H1 (cell line): ENCODE measurements at regions not wholly inside any gene's neighbourhood (a gene's known extent, or its start where the extent isn't known, plus 50 kb on each side); places are given as distances from the start of the nearest gene placed in this dataset.

Experiments used
- CTCF ChIA-PET: fragments of 300-600 bp; sonication (Branson Sonifier 250); formaldehyde crosslinking; loops from one replicate; lab custom pipeline; 2021; ENCODE audit not compliant: partially characterized antibody; lab: Charles Lee
- POLR2A ChIA-PET: fragments of 300-600 bp; sonication (Branson Sonifier 250); formaldehyde crosslinking; loops from one replicate; lab custom pipeline; 2021; ENCODE audit warnings: inconsistent platforms; ENCODE audit not compliant: partially characterized antibody; lab: Charles Lee
- DNase-seq, 2 experiments: peaks; one replicate each; pipeline versions ENCODE4 v3.0.0 to v3.0.0-alpha.2; 2010 to 2022; ENCODE audit warnings: low spot score in 2 of 2, low read depth in 1 of 2, mixed read lengths in 1 of 2
- FAIRE-seq: peaks from 2 replicates; lab custom pipeline; 2011; peaks lifted over from hg19 to GRCh38; lab: Jason Lieb, UNC
- H2AFZ ChIP-seq: 2 replicates; pipeline ENCODE4 v1.8.1; 2012; ENCODE audit warnings: low read length, inconsistent platforms
- H2AK5ac ChIP-seq: 2 replicates; pipeline ENCODE4 v1.6.1; 2013; ENCODE audit warnings: low read depth, low read length
- H2BK120ac ChIP-seq: replicated peaks from 2 replicates; pipeline ENCODE3; 2013; ENCODE audit warnings: low read depth, low read length, inconsistent platforms
- H2BK12ac ChIP-seq: 2 replicates; pipeline ENCODE4 v1.6.1; 2013; ENCODE audit warnings: low read depth, low read length
- H2BK15ac ChIP-seq: 2 replicates; pipeline ENCODE4 v1.6.1; 2013; ENCODE audit warnings: low read length
- H2BK20ac ChIP-seq: 2 replicates; pipeline ENCODE4 v1.6.1; 2013; ENCODE audit warnings: low read length
- H2BK5ac ChIP-seq: 2 replicates; pipeline ENCODE4 v1.6.1; 2013; ENCODE audit warnings: low read depth, low read length
- H3K14ac ChIP-seq: 2 replicates; pipeline ENCODE4 v1.6.1; 2013; ENCODE audit warnings: inconsistent platforms; ENCODE audit not compliant: insufficient read length
- H3K18ac ChIP-seq: 2 replicates; pipeline ENCODE4 v1.6.1; 2013; ENCODE audit warnings: low read length; ENCODE audit errors: extremely low read depth
- H3K23ac ChIP-seq: 2 replicates; pipeline ENCODE4 v1.6.1; 2013; ENCODE audit warnings: inconsistent platforms; ENCODE audit not compliant: insufficient read length
- H3K23me2 ChIP-seq: 2 replicates; pipeline ENCODE4 v1.6.1; 2013; ENCODE audit warnings: low read depth, low read length
- H3K27ac ChIP-seq: 2 replicates; pipeline ENCODE4 v1.6.1; 2011; ENCODE audit warnings: low read depth, low read length, inconsistent platforms
- H3K27me3 ChIP-seq, 4 experiments: replicated peaks in 1 of 4; 1 replicate in 1 of 4; 2 replicates in 3 of 4; pipeline versions ENCODE4 v1.6.1 to v1.8.1; 2011 to 2013; ENCODE audit warnings: low read length in 3 of 4, mild to moderate bottlenecking in 3 of 4, inconsistent platforms in 2 of 4, mixed read lengths in 2 of 4, moderate library complexity in 1 of 4; ENCODE audit not compliant: control insufficient read depth in 3 of 4, insufficient read depth in 3 of 4; ENCODE audit errors: extremely low read depth in 1 of 4
- H3K36me3 ChIP-seq, 4 experiments: 2 replicates each; pipeline versions ENCODE4 v1.6.1 to v1.8.1; 2011 to 2013; ENCODE audit warnings: mild to moderate bottlenecking in 4 of 4, low read length in 3 of 4, moderate library complexity in 2 of 4, control low read depth in 1 of 4, inconsistent platforms in 1 of 4; ENCODE audit not compliant: insufficient read depth in 4 of 4, control insufficient read depth in 2 of 4
- H3K4ac ChIP-seq: replicated peaks from 2 replicates; pipeline ENCODE3; 2013; ENCODE audit warnings: low read length, low read depth, mixed read lengths, inconsistent platforms; ENCODE audit not compliant: insufficient read length
- H3K4me1 ChIP-seq, 4 experiments: replicated peaks in 1 of 4; 1 replicate in 1 of 4; 2 replicates in 3 of 4; pipeline versions ENCODE4 v1.6.1 to v1.8.1; 2011 to 2013; ENCODE audit warnings: low read length in 3 of 4, inconsistent platforms in 2 of 4, mixed read lengths in 1 of 4; ENCODE audit not compliant: insufficient read depth in 4 of 4, control insufficient read depth in 3 of 4
- H3K4me2 ChIP-seq, 2 experiments: 2 replicates each; pipeline versions ENCODE4 v1.6.1 to v1.8.1; 2011 to 2013; ENCODE audit warnings: low read depth in 2 of 2, low read length in 2 of 2, control low read depth in 1 of 2, inconsistent platforms in 1 of 2, mild to moderate bottlenecking in 1 of 2; ENCODE audit not compliant: insufficient read depth in 1 of 2
- H3K4me3 ChIP-seq, 4 experiments: fragments of 200-600, 300-600 bp in 1 of 4; sonication (generic), shearing (Covaris generic), sonication (Bioruptor Twin) in 1 of 4; 2 replicates each; pipeline versions ENCODE4 v1.5.1 to v1.8.1; 2011 to 2016; ENCODE audit warnings: low read length in 4 of 4, low read depth in 3 of 4, control low read depth in 2 of 4, inconsistent platforms in 2 of 4, mild to moderate bottlenecking in 2 of 4, mixed read lengths in 1 of 4, moderate library complexity in 1 of 4; ENCODE audit not compliant: insufficient read depth in 2 of 4; ENCODE audit errors: extremely low read depth in 1 of 4
- H3K56ac ChIP-seq: replicated peaks from 2 replicates; pipeline ENCODE3; 2013; ENCODE audit warnings: low read depth, mild to moderate bottlenecking, mixed read lengths, low read length, inconsistent platforms; ENCODE audit not compliant: insufficient read length
- H3K79me1 ChIP-seq: 2 replicates; pipeline ENCODE4 v1.6.1; 2013; ENCODE audit warnings: low read depth, low read length, control low read depth
- H3K79me2 ChIP-seq, 2 experiments: 2 replicates each; pipeline versions ENCODE4 v1.6.1 to v1.8.1; 2012 to 2013; ENCODE audit warnings: low read length in 2 of 2, mild to moderate bottlenecking in 2 of 2, inconsistent platforms in 1 of 2; ENCODE audit not compliant: insufficient read depth in 2 of 2, control insufficient read depth in 1 of 2
- H3K9ac ChIP-seq, 4 experiments: replicated peaks in 1 of 4; 1 replicate in 1 of 4; 2 replicates in 3 of 4; pipeline versions ENCODE4 v1.6.1 to v1.8.1; 2011 to 2013; ENCODE audit warnings: low read depth in 3 of 4, low read length in 3 of 4, control low read depth in 2 of 4, mild to moderate bottlenecking in 2 of 4, moderate library complexity in 2 of 4, inconsistent platforms in 1 of 4; ENCODE audit errors: extremely low read depth in 1 of 4
- H3K9me3 ChIP-seq, 2 experiments: 2 replicates each; pipeline versions ENCODE4 v1.6.1 to v1.8.1; 2012 to 2013; ENCODE audit warnings: mild to moderate bottlenecking in 2 of 2, moderate library complexity in 2 of 2, control low read depth in 1 of 2, inconsistent platforms in 1 of 2, low read depth in 1 of 2, low read length in 1 of 2, mixed read lengths in 1 of 2; ENCODE audit not compliant: insufficient read depth in 2 of 2
- H4K20me1 ChIP-seq, 2 experiments: replicated peaks in 1 of 2; 2 replicates each; pipeline versions ENCODE3 to v1.8.1; 2011 to 2013; ENCODE audit warnings: inconsistent platforms in 2 of 2, low read length in 2 of 2, mild to moderate bottlenecking in 1 of 2; ENCODE audit not compliant: insufficient read depth in 2 of 2, control insufficient read depth in 1 of 2
- H4K5ac ChIP-seq: 2 replicates; pipeline ENCODE4 v1.6.1; 2013; ENCODE audit warnings: low read length, low read depth, mixed read lengths, inconsistent platforms; ENCODE audit not compliant: insufficient read length
- H4K8ac ChIP-seq: 2 replicates; pipeline ENCODE4 v1.8.0; 2013; ENCODE audit warnings: mild to moderate bottlenecking, moderate library complexity, low read length, inconsistent platforms; ENCODE audit not compliant: insufficient read depth; ENCODE audit errors: extremely low read depth
- H4K91ac ChIP-seq: replicated peaks from 2 replicates; pipeline ENCODE3; 2013; ENCODE audit warnings: low read length, mixed read lengths, inconsistent platforms; ENCODE audit not compliant: insufficient read length
- ASH2L ChIP-seq: fragments of 200-600, 300-600 bp; sonication (generic); IDR thresholded peaks from one replicate; pipeline ENCODE4 v1.7.1; 2017; ENCODE audit warnings: low read length
- FOSL1 ChIP-seq: IDR thresholded peaks from 2 replicates; pipeline ENCODE4 v1.6.1; 2011; ENCODE audit warnings: mild to moderate bottlenecking, low read depth, low read length, moderate library complexity; ENCODE audit not compliant: insufficient read depth
- JUND ChIP-seq: IDR thresholded peaks from 2 replicates; pipeline ENCODE4 v1.6.1; 2011; ENCODE audit warnings: mild to moderate bottlenecking, improper control_type of control experiment, low read length
- WGBS, 2 experiments: shearing (Covaris generic) in 1 of 2; methylation state at CpG; one replicate each; pipeline versions ENCODE4 v1.1.6 to v1.1.7; 2013 to 2015; ENCODE audit warnings: low lambda C conversion rate in 2 of 2, mixed read lengths in 2 of 2, inconsistent platforms in 1 of 2, low coverage in 1 of 2, missing lambda C conversion rate in 1 of 2; ENCODE audit not compliant: insufficient replicate concordance in 2 of 2, insufficient coverage in 1 of 2, insufficient read length in 1 of 2; ENCODE audit errors: extremely low coverage in 1 of 2, missing lambda C conversion rate in 1 of 2; 5-methylcytosine and 5-hydroxymethylcytosine counted together

DNA sequence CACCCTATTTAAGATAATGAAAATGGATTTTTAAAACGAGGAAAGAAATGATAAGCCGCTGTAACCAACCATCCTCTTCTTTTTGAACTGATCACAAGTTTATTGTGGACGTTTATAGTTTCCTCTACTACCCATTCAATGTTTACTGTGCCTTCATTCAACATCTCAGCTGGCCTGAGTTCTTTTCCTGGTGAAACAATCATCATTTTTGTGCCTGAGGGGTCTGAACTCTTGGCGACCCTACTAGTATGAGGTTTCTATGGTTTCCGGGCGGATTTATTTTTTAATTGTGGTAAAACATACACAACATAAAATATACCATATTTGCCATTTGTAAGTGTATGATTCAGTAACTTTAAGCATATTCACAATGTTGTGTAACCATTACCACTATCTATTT, 100.7 kb downstream of the SPRY1 start:
- WGBS, 2 experiments = 87% methylated on average over 6 of the region's 6 CpGs; no CpG with 5 or more reads in 1 of the 2 experiments
- no peak overlapping the region for H2BK5ac ChIP-seq
- ChIA-PET POLR2A (no interaction called here), CTCF (interaction anchor here (1.2 to 1.4 kb wide), 2 partner anchors 12 to 310 kb away, joined by 3 to 4 read pairs; no protein-coding TSS in a partner anchor)
- H2AK5ac ChIP-seq = no peak overlapping the region
- H2BK120ac ChIP-seq = no peak overlapping the region
- no peak for DNase-seq
- H3K9ac ChIP-seq = no peak overlapping the region
- no peak overlapping the region for H2BK15ac ChIP-seq
- no peak overlapping the region for H3K27ac ChIP-seq
- no peak overlapping the region for H3K56ac ChIP-seq
- TF ChIP-seq FOSL1 (no peak), ASH2L (no peak), JUND (no peak)
- no peak overlapping the region for H3K4ac ChIP-seq
- H3K4me3 ChIP-seq = no peak overlapping the region
- H3K14ac ChIP-seq = no peak overlapping the region
- no peak overlapping the region for H2BK20ac ChIP-seq
- peaks cover 0 to 3% (median 0%) of the 10 kb centered on the region in 4 experiments; a peak in 1 of 7 replicates for H3K4me1 ChIP-seq
- no peak overlapping the region for H4K8ac ChIP-seq
- no peak for FAIRE-seq
- peaks cover 0 to 6% (median 0%) of the 10 kb centered on the region in 4 experiments; a peak in 2 of 8 replicates for H3K36me3 ChIP-seq
- no peak overlapping the region for H4K91ac ChIP-seq
- no peaks in the 10 kb centered on the region for H3K23me2 ChIP-seq
- no peak overlapping the region for H3K23ac ChIP-seq
- no peak overlapping the region for H2AFZ ChIP-seq
- no peak overlapping the region for H2BK12ac ChIP-seq
- no peaks in the 10 kb centered on the region for H3K79me2 ChIP-seq
- H3K27me3 ChIP-seq = peaks cover 0 to 1% (median 0%) of the 10 kb centered on the region in 4 experiments; a peak in 2 of 7 replicates
- peaks cover 6 to 12% of the 10 kb centered on the region in 2 experiments for H3K9me3 ChIP-seq
- no peak overlapping the region for H4K5ac ChIP-seq
- H3K18ac ChIP-seq = no peak overlapping the region
- H3K79me1 ChIP-seq = no peaks in the 10 kb centered on the region
- no peak overlapping the region for H3K4me2 ChIP-seq
- no peaks in the 10 kb centered on the region for H4K20me1 ChIP-seq
